ENCODE measurements at regions not wholly inside any gene's neighbourhood (a gene's known extent, or its start where the extent isn't known, plus 50 kb on each side); places are given as distances from the start of the nearest gene placed in this dataset.

DNA sequence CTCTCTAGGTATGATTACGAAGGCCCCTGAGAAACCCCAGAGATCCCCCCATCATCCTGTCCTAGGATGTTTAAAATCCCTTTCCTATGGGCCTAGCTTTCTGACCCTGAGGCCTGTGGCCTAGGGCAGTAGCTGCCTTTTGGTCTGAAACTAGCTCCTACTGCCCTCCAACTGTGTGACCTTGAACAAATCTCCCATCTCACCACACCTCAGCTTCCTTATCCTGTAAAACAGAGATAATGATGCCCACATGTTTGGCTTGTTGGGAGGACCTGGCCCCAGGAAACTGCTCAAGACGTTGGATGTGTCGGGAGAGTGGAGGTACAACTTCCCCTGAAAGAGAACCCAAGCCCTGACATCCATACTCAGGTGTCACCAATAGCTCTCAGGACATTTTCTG, 213.2 kb downstream of the SMAD2 start:
- TF ChIP-seq, protein P1, sequence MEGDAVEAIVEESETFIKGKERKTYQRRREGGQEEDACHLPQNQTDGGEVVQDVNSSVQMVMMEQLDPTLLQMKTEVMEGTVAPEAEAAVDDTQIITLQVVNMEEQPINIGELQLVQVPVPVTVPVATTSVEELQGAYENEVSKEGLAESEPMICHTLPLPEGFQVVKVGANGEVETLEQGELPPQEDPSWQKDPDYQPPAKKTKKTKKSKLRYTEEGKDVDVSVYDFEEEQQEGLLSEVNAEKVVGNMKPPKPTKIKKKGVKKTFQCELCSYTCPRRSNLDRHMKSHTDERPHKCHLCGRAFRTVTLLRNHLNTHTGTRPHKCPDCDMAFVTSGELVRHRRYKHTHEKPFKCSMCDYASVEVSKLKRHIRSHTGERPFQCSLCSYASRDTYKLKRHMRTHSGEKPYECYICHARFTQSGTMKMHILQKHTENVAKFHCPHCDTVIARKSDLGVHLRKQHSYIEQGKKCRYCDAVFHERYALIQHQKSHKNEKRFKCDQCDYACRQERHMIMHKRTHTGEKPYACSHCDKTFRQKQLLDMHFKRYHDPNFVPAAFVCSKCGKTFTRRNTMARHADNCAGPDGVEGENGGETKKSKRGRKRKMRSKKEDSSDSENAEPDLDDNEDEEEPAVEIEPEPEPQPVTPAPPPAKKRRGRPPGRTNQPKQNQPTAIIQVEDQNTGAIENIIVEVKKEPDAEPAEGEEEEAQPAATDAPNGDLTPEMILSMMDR (IDR thresholded peaks at IDR 0.05; ENCODE audit: extremely low read depth in 1 of 2, insufficient read depth in 1 of 2, low read depth in 1 of 2, low read length in 2 of 2) = no peak
- TF ChIP-seq GATA2 (IDR thresholded peaks at IDR 0.05; ENCODE audit: insufficient read depth, insufficient read length, low read depth, low read length) (no peak), POLR2AphosphoS5 (IDR thresholded peaks at IDR 0.05; ENCODE audit: insufficient read depth, low read depth, low read length) (no peak), FOS (IDR thresholded peaks at IDR 0.05; ENCODE audit: borderline replicate concordance, insufficient read depth, low read length) (no peak)
- Histone ChIP-seq H4K20me1 (replicated peaks; ENCODE audit: control insufficient read depth, extremely low read depth, insufficient read depth, low read length) (no peaks in the 10 kb centered on the region), H3K9me1 (replicated peaks; ENCODE audit: control insufficient read depth, extremely low read depth, insufficient read depth, low read length) (no peaks in the 10 kb centered on the region), H3K9ac (replicated peaks; ENCODE audit: extremely low read depth, insufficient read depth, low read length) (no peak overlapping the region), H3K9me3 (replicated peaks; ENCODE audit: control insufficient read depth, insufficient read depth, low read length) (no peaks in the 10 kb centered on the region), H3K36me3 (ENCODE audit: control insufficient read depth in 2 of 2, extremely low read depth in 1 of 2, insufficient read depth in 2 of 2, low read length in 2 of 2) (no peaks in the 10 kb centered on the region), H3K4me1 (ENCODE audit: control insufficient read depth, extremely low read depth, insufficient read depth, low read length) (no peaks in the 10 kb centered on the region), H3K4me3 (replicated peaks in 1 of 3; ENCODE audit: insufficient read depth in 1 of 3, low read depth in 1 of 3, low read length in 3 of 3) (no peak overlapping the region), H3K27ac (ENCODE audit: insufficient read depth, low read depth, low read length) (no peak overlapping the region), H3K4me2 (ENCODE audit: insufficient read depth, low read length) (no peak overlapping the region), H3K79me2 (ENCODE audit: control insufficient read depth, insufficient read depth, low read length) (no peaks in the 10 kb centered on the region), H2AFZ (ENCODE audit: low read depth, low read length) (no peak overlapping the region), H3K27me3 (ENCODE audit: control insufficient read depth in 2 of 2, insufficient read depth in 2 of 2, low read length in 2 of 2) (no peaks in the 10 kb centered on the region)
- ChIA-PET POLR2A (no interaction called here), CTCF (no interaction called here)
- dilution Hi-C loops (cut with MboI; ENCODE audit: extremely low pct_ligation_motif_present, low sequenced_read_pairs) (no loop called here), intact Hi-C loops (cut with micrococcal nuclease) (no loop called here)
- FAIRE-seq (no peak), DNase-seq (ENCODE audit: low read depth, low spot score) (no peak)
- BruUV-seq (replicated peaks) = no TSS peak

DNA sequence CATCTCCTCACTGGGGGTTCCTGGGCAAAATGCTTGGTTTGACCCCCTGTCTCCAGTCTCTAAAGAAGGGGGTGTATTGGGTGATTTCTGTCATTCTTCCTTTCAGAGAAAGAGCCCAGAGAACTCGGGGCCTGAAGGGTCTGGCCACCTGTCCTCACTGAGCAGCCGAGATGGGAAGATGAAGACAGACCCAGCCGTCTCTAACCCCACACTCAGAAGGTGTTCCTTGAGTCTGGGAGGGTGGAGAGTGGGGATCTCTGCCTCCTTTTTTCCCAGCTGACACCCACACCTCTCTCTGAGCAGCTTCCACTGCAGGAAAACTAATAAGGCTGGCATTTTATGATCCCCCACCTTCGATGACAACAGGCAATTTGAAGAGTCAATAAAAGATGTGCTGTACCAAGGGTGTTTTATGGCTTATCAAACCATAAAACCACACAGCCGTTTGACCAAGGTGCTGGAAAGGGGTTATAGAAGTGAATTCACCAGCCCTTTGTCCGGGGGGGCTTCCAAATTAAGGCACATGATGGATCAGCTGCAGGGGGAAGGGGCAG, 213.8 kb downstream of the SMAD2 start:
- POLR2A ChIA-PET = no interaction called here
- Histone ChIP-seq H3K4me3 (replicated peaks in 1 of 3; ENCODE audit: insufficient read depth in 1 of 3, low read depth in 1 of 3, low read length in 3 of 3) (no peak overlapping the region), H3K27me3 (ENCODE audit: control insufficient read depth in 2 of 2, insufficient read depth in 2 of 2, low read length in 2 of 2) (no peaks in the 10 kb centered on the region), H3K4me2 (ENCODE audit: insufficient read depth, low read length) (no peak overlapping the region), H3K36me3 (ENCODE audit: control insufficient read depth in 2 of 2, extremely low read depth in 1 of 2, insufficient read depth in 2 of 2, low read length in 2 of 2) (no peaks in the 10 kb centered on the region), H3K4me1 (ENCODE audit: control insufficient read depth, extremely low read depth, insufficient read depth, low read length) (no peaks in the 10 kb centered on the region), H3K9ac (replicated peaks; ENCODE audit: extremely low read depth, insufficient read depth, low read length) (no peak overlapping the region), H3K9me1 (replicated peaks; ENCODE audit: control insufficient read depth, extremely low read depth, insufficient read depth, low read length) (no peaks in the 10 kb centered on the region), H3K79me2 (ENCODE audit: control insufficient read depth, insufficient read depth, low read length) (no peaks in the 10 kb centered on the region), H3K9me3 (replicated peaks; ENCODE audit: control insufficient read depth, insufficient read depth, low read length) (no peaks in the 10 kb centered on the region), H4K20me1 (replicated peaks; ENCODE audit: control insufficient read depth, extremely low read depth, insufficient read depth, low read length) (no peaks in the 10 kb centered on the region), H3K27ac (ENCODE audit: insufficient read depth, low read depth, low read length) (no peak overlapping the region), H2AFZ (ENCODE audit: low read depth, low read length) (no peak overlapping the region)
- CTCF ChIA-PET = no interaction called here
- FAIRE-seq = no peak
- intact Hi-C loops (cut with micrococcal nuclease) (no loop called here), dilution Hi-C loops (cut with MboI; ENCODE audit: extremely low pct_ligation_motif_present, low sequenced_read_pairs) (no loop called here)
- BruUV-seq (replicated peaks) = no TSS peak
- TF ChIP-seq, protein P2, sequence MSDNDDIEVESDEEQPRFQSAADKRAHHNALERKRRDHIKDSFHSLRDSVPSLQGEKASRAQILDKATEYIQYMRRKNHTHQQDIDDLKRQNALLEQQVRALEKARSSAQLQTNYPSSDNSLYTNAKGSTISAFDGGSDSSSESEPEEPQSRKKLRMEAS (IDR thresholded peaks at IDR 0.05; ENCODE audit: insufficient read depth, insufficient read length) = no peak
- TF ChIP-seq EZH2 (IDR thresholded peaks at IDR 0.05; ENCODE audit: borderline replicate concordance, low read depth, low read length, severe bottlenecking) (no peak), FOS (IDR thresholded peaks at IDR 0.05; ENCODE audit: borderline replicate concordance, insufficient read depth, low read length) (no peak), POLR2A (IDR thresholded peaks at IDR 0.05; ENCODE audit: low read depth, low read length) (no peak), GATA2 (IDR thresholded peaks at IDR 0.05; ENCODE audit: insufficient read depth, insufficient read length, low read depth, low read length) (no peak), MYC (IDR thresholded peaks at IDR 0.05; ENCODE audit: low read depth, low read length) (no peak), POLR2AphosphoS5 (IDR thresholded peaks at IDR 0.05; ENCODE audit: insufficient read depth, low read depth, low read length) (no peak), JUN (IDR thresholded peaks at IDR 0.05; ENCODE audit: borderline replicate concordance, insufficient read depth, insufficient read length, low read depth) (no peak)
- TF ChIP-seq, protein P1 (IDR thresholded peaks at IDR 0.05; ENCODE audit: extremely low read depth in 1 of 2, insufficient read depth in 1 of 2, low read depth in 1 of 2, low read length in 2 of 2) = no peak
- no peak for DNase-seq (ENCODE audit: low read depth, low spot score)
